HG03354 (cell line): ENCODE measurements at regions not wholly inside any gene's neighbourhood (a gene's known extent, or its start where the extent isn't known, plus 50 kb on each side); places are given as distances from the start of the nearest gene placed in this dataset.

Experiments used
- ATAC-seq: cut with Tn5 transposase; IDR thresholded peaks from one replicate; pipeline ENCODE4 v1.9.1; 2021; ENCODE audit warnings: mild to moderate bottlenecking; ENCODE audit not compliant: unreplicated experiment, poor library complexity, severe bottlenecking

GRCh38 chr18:38028946-38029345, 463.3 kb upstream of the CELF4 start:
- no peak for ATAC-seq

- ATAC-seq = no peak
Observed at GRCh38 chr18:38025433-38026038, 459.9 kb upstream of the CELF4 start.

- no peak for ATAC-seq
Observed at GRCh38 chr18:38023871-38024270, 458.3 kb upstream of the CELF4 start.

- no peak for ATAC-seq
Observed at GRCh38 chr18:38022234-38022633, 456.6 kb upstream of the CELF4 start.

GRCh38 chr18:38019292-38019691, 453.7 kb upstream of the CELF4 start:
- ATAC-seq = no peak

GRCh38 chr18:38010971-38011857, 445.6 kb upstream of the CELF4 start:
- no peak for ATAC-seq

GRCh38 chr18:38010037-38010436, 444.4 kb upstream of the CELF4 start:
- no peak for ATAC-seq

- ATAC-seq = no peak
Observed at GRCh38 chr18:38009320-38009719, 443.7 kb upstream of the CELF4 start.

- ATAC-seq = no peak
Observed at GRCh38 chr18:38007676-38008330, 442.2 kb upstream of the CELF4 start.

GRCh38 chr18:38007026-38007425, 441.4 kb upstream of the CELF4 start:
- ATAC-seq = no peak

- ATAC-seq = no peak
Observed at GRCh38 chr18:38006541-38006940, 440.9 kb upstream of the CELF4 start.

- no peak for ATAC-seq
Observed at GRCh38 chr18:37997695-37998094, 432.1 kb upstream of the CELF4 start.

- no peak for ATAC-seq
Observed at GRCh38 chr18:37987901-37988300, 422.3 kb upstream of the CELF4 start.

- no peak for ATAC-seq
Observed at GRCh38 chr18:37986665-37987064, 421.1 kb upstream of the CELF4 start.

GRCh38 chr18:37985126-37985525, 419.5 kb upstream of the CELF4 start:
- ATAC-seq = no peak

- ATAC-seq = no peak
Observed at GRCh38 chr18:37980556-37980955, 415.0 kb upstream of the CELF4 start.

- no peak for ATAC-seq
Observed at GRCh38 chr18:37975446-37975845, 409.8 kb upstream of the CELF4 start.

GRCh38 chr18:37967261-37967660, 401.7 kb upstream of the CELF4 start:
- ATAC-seq = no peak

GRCh38 chr18:37965572-37965970, 400.0 kb upstream of the CELF4 start:
- no peak for ATAC-seq

- ATAC-seq = no peak
Observed at GRCh38 chr18:37964885-37965571, 399.4 kb upstream of the CELF4 start.
